Fibroblast of upper back skin (primary cell): ENCODE measurements at regions not wholly inside any gene's neighbourhood (a gene's known extent, or its start where the extent isn't known, plus 50 kb on each side); places are given as distances from the start of the nearest gene placed in this dataset.

ENCODE experiments used
- DNase-seq: peaks from one replicate; pipeline ENCODE4 v3.0.0-alpha.2; 2013

DNA sequence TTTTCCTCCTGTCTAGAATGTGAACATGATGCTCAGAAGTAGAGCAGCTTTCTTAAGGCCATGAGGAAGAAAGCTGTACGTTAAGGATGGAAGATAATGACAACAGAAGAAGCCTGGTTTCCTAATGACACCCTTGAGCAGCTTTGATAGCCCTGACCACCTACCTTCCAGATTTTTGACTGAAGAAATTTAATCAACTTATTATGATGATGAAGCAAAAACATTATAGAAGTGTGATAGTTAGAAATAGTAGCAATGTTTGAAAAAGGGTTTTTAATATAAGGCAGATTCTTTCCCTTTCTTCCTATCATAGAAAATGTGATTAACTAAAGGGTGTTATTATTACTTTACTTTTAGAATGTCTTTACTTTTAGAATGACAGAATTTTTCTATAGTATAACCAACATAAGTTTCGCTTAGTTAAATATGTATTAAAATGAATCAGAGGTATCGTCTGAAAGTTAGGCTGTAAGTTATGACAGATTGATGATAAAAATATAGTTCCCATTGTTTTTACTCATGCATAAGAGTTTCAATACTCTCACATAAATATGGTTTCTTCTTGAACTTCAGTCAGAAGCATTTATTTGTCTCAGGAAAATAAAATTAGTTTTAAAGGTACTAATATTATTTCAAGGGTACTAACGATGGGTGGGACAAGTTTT is 50.1 kb upstream of the PPFIA2 start:
- DNase-seq, result no peak
